ENCODE measurements at regions not wholly inside any gene's neighbourhood (a gene's known extent, or its start where the extent isn't known, plus 50 kb on each side); places are given as distances from the start of the nearest gene placed in this dataset.
A peak's percentile ranks its signal among the peaks of the same experiment; 100 is the strongest.

GRCh38 chr14:98301681-98302080 is 970.3 kb downstream of the BCL11B start:
- no peak for TF ChIP-seq CTCF (conservative IDR thresholded peaks at IDR 0.05)
- H3K27ac ChIP-seq: no peak overlapping the region

GRCh38 chr14:98304574-98304973 is 967.4 kb downstream of the BCL11B start:
- TF ChIP-seq CTCF (conservative IDR thresholded peaks at IDR 0.05): no peak
- peak overlapping the region; percentile 58 for H3K27ac ChIP-seq

GRCh38 chr14:98309591-98309990 is 962.4 kb downstream of the BCL11B start:
- H3K27ac ChIP-seq: no peak overlapping the region
- TF ChIP-seq CTCF (conservative IDR thresholded peaks at IDR 0.05): no peak

GRCh38 chr14:98312006-98312405 is 960.0 kb downstream of the BCL11B start:
- H3K27ac ChIP-seq: no peak overlapping the region
- TF ChIP-seq CTCF (conservative IDR thresholded peaks at IDR 0.05): no peak

- TF ChIP-seq CTCF (conservative IDR thresholded peaks at IDR 0.05): no peak
- H3K27ac ChIP-seq: no peak overlapping the region
Observed at GRCh38 chr14:98321841-98322240, 950.2 kb downstream of the BCL11B start.

- TF ChIP-seq CTCF (conservative IDR thresholded peaks at IDR 0.05): no peak
- H3K27ac ChIP-seq: no peak overlapping the region
Observed at GRCh38 chr14:98323836-98324235, 948.2 kb downstream of the BCL11B start.

GRCh38 chr14:98325761-98326160 is 946.2 kb downstream of the BCL11B start:
- TF ChIP-seq CTCF (conservative IDR thresholded peaks at IDR 0.05): no peak

GRCh38 chr14:98328496-98328895 is 943.5 kb downstream of the BCL11B start:
- H3K27ac ChIP-seq: no peak overlapping the region
- no peak for TF ChIP-seq CTCF (conservative IDR thresholded peaks at IDR 0.05)

More at GRCh38 chr14:98325761-98326160, 946.2 kb downstream of the BCL11B start:
- no peak overlapping the region for H3K27ac ChIP-seq
